Putamen (tissue), 1 donor: ENCODE measurements at regions not wholly inside any gene's neighbourhood (a gene's known extent, or its start where the extent isn't known, plus 50 kb on each side); places are given as distances from the start of the nearest gene placed in this dataset.

Source experiments
- DNase-seq: peaks from one replicate; pipeline ENCODE4 v3.0.0-alpha.2; 2016; ENCODE audit warnings: low spot score

GRCh38 chr10:6305401-6306321, 102.9 kb downstream of the PFKFB3 start:
- no peak for DNase-seq

GRCh38 chr10:6306917-6307316, 104.2 kb downstream of the PFKFB3 start:
- no peak for DNase-seq

- no peak for DNase-seq
These were observed 107.1 kb downstream of the PFKFB3 start for GRCh38 chr10:6309816-6310215.

GRCh38 chr10:6310977-6311376, 108.2 kb downstream of the PFKFB3 start:
- no peak for DNase-seq

GRCh38 chr10:6311700-6312330, 109.1 kb downstream of the PFKFB3 start:
- DNase-seq, result no peak

GRCh38 chr10:6312636-6313035, 109.9 kb downstream of the PFKFB3 start:
- no peak for DNase-seq

GRCh38 chr10:6313111-6313895, 110.6 kb downstream of the PFKFB3 start:
- no peak for DNase-seq

- DNase-seq, result no peak
These were observed 112.0 kb downstream of the PFKFB3 start for GRCh38 chr10:6314620-6315205.

- no peak for DNase-seq
These were observed 116.4 kb downstream of the PFKFB3 start for GRCh38 chr10:6319119-6319518.

GRCh38 chr10:6320320-6321010, 117.7 kb downstream of the PFKFB3 start:
- DNase-seq, result no peak

GRCh38 chr10:6321880-6322279, 119.1 kb downstream of the PFKFB3 start:
- no peak for DNase-seq

GRCh38 chr10:6322805-6323204, 120.1 kb downstream of the PFKFB3 start:
- no peak for DNase-seq

GRCh38 chr10:6327961-6328698, 125.4 kb downstream of the PFKFB3 start:
- peak; percentile 78 for DNase-seq

- peak; percentile 43 for DNase-seq
These were observed 126.1 kb downstream of the PFKFB3 start for GRCh38 chr10:6328699-6329423.

GRCh38 chr10:6333086-6333485, 130.4 kb downstream of the PFKFB3 start:
- no peak for DNase-seq

- no peak for DNase-seq
These were observed 131.2 kb downstream of the PFKFB3 start for GRCh38 chr10:6333973-6334372.

GRCh38 chr10:6336016-6336415, 133.3 kb downstream of the PFKFB3 start:
- DNase-seq, result peak; percentile 26

GRCh38 chr10:6337382-6337781, 134.7 kb downstream of the PFKFB3 start:
- DNase-seq, result no peak

- no peak for DNase-seq
These were observed 135.6 kb downstream of the PFKFB3 start for GRCh38 chr10:6338361-6338760.

- no peak for DNase-seq
These were observed 137.2 kb downstream of the PFKFB3 start for GRCh38 chr10:6339891-6340290.
